MM.1S (cell line): ENCODE measurements at regions not wholly inside any gene's neighbourhood (a gene's known extent, or its start where the extent isn't known, plus 50 kb on each side); places are given as distances from the start of the nearest gene placed in this dataset.

Experiments
- DNase-seq: peaks from one replicate; pipeline ENCODE4 v3.0.0-alpha.2; 2015
- H2AFZ ChIP-seq: fragments of 300-600 bp; sonication (generic); 2 replicates; pipeline ENCODE4 v1.6.0; 2016; ENCODE audit warnings: antibody characterized with exemption, low read length
- H3F3A ChIP-seq: fragments of 300-600 bp; sonication (generic); 2 replicates; pipeline ENCODE4 v1.6.1; 2016; ENCODE audit warnings: mild to moderate bottlenecking, antibody characterized with exemption, low read length, moderate library complexity, mixed read lengths; ENCODE audit not compliant: insufficient read depth
- H3K27ac ChIP-seq: fragments of 300-600 bp; sonication (generic); 2 replicates; pipeline ENCODE4 v1.5.1; 2016; ENCODE audit warnings: mild to moderate bottlenecking, low read length
- H3K27me3 ChIP-seq: fragments of 300-600 bp; sonication (generic); replicated peaks from 2 replicates; pipeline ENCODE4 v1.6.0; 2016; ENCODE audit warnings: low read length; ENCODE audit not compliant: insufficient read depth
- H3K36me3 ChIP-seq: fragments of 300-600 bp; sonication (generic); replicated peaks from 2 replicates; pipeline ENCODE4 v1.6.1; 2016; ENCODE audit warnings: mild to moderate bottlenecking, low read length, mixed read lengths; ENCODE audit not compliant: insufficient read depth
- H3K4me1 ChIP-seq: fragments of 300-600 bp; sonication (generic); 2 replicates; pipeline ENCODE4 v1.6.1; 2016; ENCODE audit warnings: low read length, mixed read lengths
- H3K4me2 ChIP-seq: fragments of 300-600 bp; sonication (generic); 2 replicates; pipeline ENCODE4 v1.6.0; 2016; ENCODE audit warnings: low read depth, low read length
- H3K4me3 ChIP-seq: fragments of 300-600 bp; sonication (generic); 2 replicates; pipeline ENCODE4 v1.5.1; 2016; ENCODE audit warnings: low read length, mixed read lengths
- H3K79me2 ChIP-seq: fragments of 300-600 bp; sonication (generic); 2 replicates; pipeline ENCODE4 v1.6.1; 2016; ENCODE audit warnings: mixed run types, low read length, mixed read lengths
- H3K9ac ChIP-seq: fragments of 300-600 bp; sonication (generic); 2 replicates; pipeline ENCODE4 v1.6.1; 2016; ENCODE audit warnings: low read length, mixed read lengths
- H3K9me2 ChIP-seq: fragments of 300-600 bp; sonication (generic); replicated peaks from 2 replicates; pipeline ENCODE4 v1.6.1; 2016; ENCODE audit warnings: mild to moderate bottlenecking, low read length, mixed read lengths; ENCODE audit not compliant: insufficient read depth
- H3K9me3 ChIP-seq: fragments of 300-600 bp; sonication (generic); replicated peaks from 2 replicates; pipeline ENCODE4 v1.6.1; 2016; ENCODE audit warnings: mild to moderate bottlenecking, low read length, mixed read lengths; ENCODE audit not compliant: insufficient read depth
- H4K20me1 ChIP-seq: fragments of 300-600 bp; sonication (generic); 2 replicates; pipeline ENCODE4 v1.6.1; 2016; ENCODE audit warnings: mild to moderate bottlenecking, low read length, moderate library complexity, mixed read lengths; ENCODE audit not compliant: insufficient read depth
- CTCF ChIP-seq: fragments of 300-600 bp; sonication (generic); IDR thresholded peaks from 2 replicates; pipeline ENCODE4 v1.5.1; 2016; ENCODE audit warnings: antibody characterized with exemption, low read length, mixed read lengths
- EZH2 ChIP-seq: fragments of 300-600 bp; sonication (generic); optimal IDR thresholded peaks from 2 replicates; pipeline ENCODE3; 2017; ENCODE audit warnings: low read depth, mild to moderate bottlenecking, antibody characterized with exemption, low read length, mixed read lengths
- EZH2phosphoT487 ChIP-seq: fragments of 300-600 bp; sonication (generic); IDR thresholded peaks from 2 replicates; pipeline ENCODE4 v1.6.1; 2018; ENCODE audit warnings: antibody characterized with exemption, low read length

- no peak for DNase-seq
- H3F3A ChIP-seq: no peaks in the 10 kb centered on the region
- H2AFZ ChIP-seq: no peak overlapping the region
- H3K9ac ChIP-seq: no peak overlapping the region
- H3K36me3 ChIP-seq: no peaks in the 10 kb centered on the region
- no peak overlapping the region for H3K4me3 ChIP-seq
- no peaks in the 10 kb centered on the region for H3K9me3 ChIP-seq
- H3K4me2 ChIP-seq: no peak overlapping the region
- no peaks in the 10 kb centered on the region for H3K27me3 ChIP-seq
- H4K20me1 ChIP-seq: no peaks in the 10 kb centered on the region
- no peak overlapping the region for H3K27ac ChIP-seq
- H3K9me2 ChIP-seq: no peaks in the 10 kb centered on the region
- no peaks in the 10 kb centered on the region for H3K4me1 ChIP-seq
- TF ChIP-seq EZH2phosphoT487 (no peak), CTCF (no peak), EZH2 (no peak)
- H3K79me2 ChIP-seq: no peaks in the 10 kb centered on the region
These were observed 724.5 kb downstream of the EPHA4 start for GRCh38 chr2:220847589-220847988.

- no peak overlapping the region for H3K9ac ChIP-seq
- no peak for TF ChIP-seq CTCF
- no peak for TF ChIP-seq EZH2
- no peak for TF ChIP-seq EZH2phosphoT487
- H3K4me3 ChIP-seq: no peak overlapping the region
- H3K9me3 ChIP-seq: no peaks in the 10 kb centered on the region
- no peak overlapping the region for H3K4me2 ChIP-seq
- no peaks in the 10 kb centered on the region for H4K20me1 ChIP-seq
- no peaks in the 10 kb centered on the region for H3K9me2 ChIP-seq
- no peaks in the 10 kb centered on the region for H3K4me1 ChIP-seq
- DNase-seq: no peak
- no peaks in the 10 kb centered on the region for H3K36me3 ChIP-seq
- H3K27me3 ChIP-seq: no peaks in the 10 kb centered on the region
- H3F3A ChIP-seq: no peaks in the 10 kb centered on the region
- no peak overlapping the region for H2AFZ ChIP-seq
- H3K79me2 ChIP-seq: no peaks in the 10 kb centered on the region
- no peak overlapping the region for H3K27ac ChIP-seq
These were observed 722.7 kb downstream of the EPHA4 start for GRCh38 chr2:220849433-220849832.

GRCh38 chr2:220850116-220850515 is 722.0 kb downstream of the EPHA4 start:
- Histone ChIP-seq H3K27me3 (no peaks in the 10 kb centered on the region), H3K4me1 (no peaks in the 10 kb centered on the region)

GRCh38 chr2:220855296-220855695 is 716.8 kb downstream of the EPHA4 start:
- Histone ChIP-seq H3K27ac (no peak overlapping the region), H3K4me1 (no peaks in the 10 kb centered on the region), H3K9me2 (no peaks in the 10 kb centered on the region), H3K36me3 (no peaks in the 10 kb centered on the region), H2AFZ (no peak overlapping the region), H3K9me3 (no peaks in the 10 kb centered on the region), H3K4me3 (no peak overlapping the region), H4K20me1 (no peaks in the 10 kb centered on the region), H3K79me2 (no peaks in the 10 kb centered on the region), H3K4me2 (no peak overlapping the region), H3K9ac (no peak overlapping the region), H3F3A (no peaks in the 10 kb centered on the region), H3K27me3 (no peaks in the 10 kb centered on the region)
- no peak for DNase-seq
- TF ChIP-seq CTCF: no peak

More at GRCh38 chr2:220850116-220850515, 722.0 kb downstream of the EPHA4 start:
- DNase-seq: no peak
- no peak overlapping the region for H3K9ac ChIP-seq
- H3K9me2 ChIP-seq: no peaks in the 10 kb centered on the region
- no peaks in the 10 kb centered on the region for H3K36me3 ChIP-seq
- H3K27ac ChIP-seq: no peak overlapping the region
- no peak overlapping the region for H2AFZ ChIP-seq
- H3K4me2 ChIP-seq: no peak overlapping the region
- no peaks in the 10 kb centered on the region for H3K9me3 ChIP-seq
- no peak for TF ChIP-seq EZH2phosphoT487
- H3K79me2 ChIP-seq: no peaks in the 10 kb centered on the region
- no peaks in the 10 kb centered on the region for H3F3A ChIP-seq
- H4K20me1 ChIP-seq: no peaks in the 10 kb centered on the region
- no peak overlapping the region for H3K4me3 ChIP-seq
